SK-N-SH treated with all-trans-retinoic acid at 6 μM for 48 hours (cell line): ENCODE measurements at regions not wholly inside any gene's neighbourhood (a gene's known extent, or its start where the extent isn't known, plus 50 kb on each side); places are given as distances from the start of the nearest gene placed in this dataset.

Source experiments
- ATAC-seq: fragments of 200-7000 bp; cut with Tn5 transposase; 3 replicates; pipeline ENCODE4 v1.9.1; 2020; ENCODE audit warnings: mild to moderate bottlenecking, moderate library complexity
- ARNTL ChIP-seq: fragments of 450-650 bp; formaldehyde crosslinking; IDR thresholded peaks from 2 replicates; pipeline ENCODE4 v1.5.0; 2020; ENCODE audit warnings: low read depth, mild to moderate bottlenecking, moderate library complexity, borderline replicate concordance
- CREB5 ChIP-seq: fragments of 250-450 bp; sonication (Bioruptor Pico); IDR thresholded peaks from 2 replicates; pipeline ENCODE4 v1.5.1; 2020; ENCODE audit warnings: low read depth, mild to moderate bottlenecking, moderate library complexity
- CSDC2 ChIP-seq: fragments of 250-450 bp; sonication (Bioruptor Pico); IDR thresholded peaks from 2 replicates; pipeline ENCODE4 v1.5.0; 2020; ENCODE audit warnings: mild to moderate bottlenecking, moderate library complexity
- ESRRG ChIP-seq: fragments of 250-450 bp; sonication (Bioruptor Pico); IDR thresholded peaks from 2 replicates; pipeline ENCODE4 v1.6.1; 2021; ENCODE audit warnings: mild to moderate bottlenecking
- GLIS3 ChIP-seq: fragments of 250-450 bp; sonication (Bioruptor Pico); IDR thresholded peaks from 2 replicates; pipeline ENCODE4 v1.5.0; 2020; ENCODE audit warnings: mild to moderate bottlenecking, moderate library complexity
- ISL1 ChIP-seq: fragments of 250-450 bp; sonication (Bioruptor Pico); IDR thresholded peaks from 2 replicates; pipeline ENCODE4 v2.1.2; 2022; ENCODE audit warnings: mild to moderate bottlenecking, moderate library complexity
- OSR1 ChIP-seq: fragments of 250-450 bp; sonication (Bioruptor Pico); IDR thresholded peaks from 2 replicates; pipeline ENCODE4 v1.8.0; 2022; ENCODE audit warnings: moderate library complexity, mild to moderate bottlenecking, inconsistent platforms
- PATZ1 ChIP-seq: fragments of 250-450 bp; sonication (Bioruptor Pico); IDR thresholded peaks from 2 replicates; pipeline ENCODE4 v1.8.0; 2020; ENCODE audit warnings: mild to moderate bottlenecking, moderate library complexity, borderline replicate concordance
- PPARA ChIP-seq: fragments of 250-450 bp; sonication (Bioruptor Pico); IDR thresholded peaks from 2 replicates; pipeline ENCODE4 v1.5.0; 2020; ENCODE audit warnings: mild to moderate bottlenecking, borderline replicate concordance
- RARB ChIP-seq: fragments of 250-450 bp; sonication (Bioruptor Pico); IDR thresholded peaks from 2 replicates; pipeline ENCODE4 v1.8.0; 2021; ENCODE audit warnings: mild to moderate bottlenecking, moderate library complexity
- SNAI2 ChIP-seq: fragments of 250-450 bp; sonication (Bioruptor Pico); IDR thresholded peaks from 2 replicates; pipeline ENCODE4 v1.5.0; 2020; ENCODE audit warnings: mild to moderate bottlenecking, moderate library complexity
- TCF4 ChIP-seq: fragments of 250-450 bp; sonication (Bioruptor Pico); IDR thresholded peaks from 2 replicates; pipeline ENCODE4 v1.8.0; 2021; ENCODE audit warnings: mild to moderate bottlenecking, moderate library complexity, borderline replicate concordance
- TOX ChIP-seq: fragments of 250-450 bp; sonication (Bioruptor Pico); IDR thresholded peaks from 2 replicates; pipeline ENCODE4 v1.8.0; 2021; ENCODE audit warnings: mild to moderate bottlenecking, moderate library complexity, borderline replicate concordance
- TSHZ2 ChIP-seq: fragments of 250-450 bp; sonication (Bioruptor Pico); IDR thresholded peaks from 2 replicates; pipeline ENCODE4 v1.5.0; 2020; ENCODE audit warnings: mild to moderate bottlenecking, moderate library complexity
- ZC3H10 ChIP-seq: fragments of 250-450 bp; sonication (Bioruptor Pico); IDR thresholded peaks from 2 replicates; pipeline ENCODE4 v1.5.1; 2021; ENCODE audit warnings: mild to moderate bottlenecking, moderate library complexity
- ZFP3 ChIP-seq: fragments of 250-450 bp; sonication (Bioruptor Pico); IDR thresholded peaks from 2 replicates; pipeline ENCODE4 v1.5.0; 2020; ENCODE audit warnings: mild to moderate bottlenecking, moderate library complexity
- ZFP30 ChIP-seq: fragments of 450-650 bp; formaldehyde crosslinking; IDR thresholded peaks from 2 replicates; pipeline ENCODE4 v1.5.0; 2022; ENCODE audit warnings: mild to moderate bottlenecking, moderate library complexity
- ZNF70 ChIP-seq: fragments of 450-650 bp; formaldehyde crosslinking; IDR thresholded peaks from 2 replicates; pipeline ENCODE4 v1.5.0; 2020; ENCODE audit warnings: mild to moderate bottlenecking, moderate library complexity
- ZNF8 ChIP-seq: fragments of 450-650 bp; formaldehyde crosslinking; IDR thresholded peaks from 2 replicates; pipeline ENCODE4 v1.5.0; 2020; ENCODE audit warnings: mild to moderate bottlenecking, moderate library complexity
- TF ChIP-seq, protein P1 (sequence below): fragments of 250-450 bp; sonication (Bioruptor Pico); IDR thresholded peaks from 2 replicates; pipeline ENCODE4 v1.8.0; 2021; ENCODE audit warnings: low read depth, mild to moderate bottlenecking, moderate library complexity, borderline replicate concordance

GRCh38 chr1:224490549-224491537 is 56.2 kb upstream of the WDR26 start:
- TF ChIP-seq ARNTL (CRISPR knock-in tag), result no peak
- TF ChIP-seq ESRRG (CRISPR knock-in tag), result no peak
- no peak for TF ChIP-seq GLIS3
- TF ChIP-seq, protein P1, sequence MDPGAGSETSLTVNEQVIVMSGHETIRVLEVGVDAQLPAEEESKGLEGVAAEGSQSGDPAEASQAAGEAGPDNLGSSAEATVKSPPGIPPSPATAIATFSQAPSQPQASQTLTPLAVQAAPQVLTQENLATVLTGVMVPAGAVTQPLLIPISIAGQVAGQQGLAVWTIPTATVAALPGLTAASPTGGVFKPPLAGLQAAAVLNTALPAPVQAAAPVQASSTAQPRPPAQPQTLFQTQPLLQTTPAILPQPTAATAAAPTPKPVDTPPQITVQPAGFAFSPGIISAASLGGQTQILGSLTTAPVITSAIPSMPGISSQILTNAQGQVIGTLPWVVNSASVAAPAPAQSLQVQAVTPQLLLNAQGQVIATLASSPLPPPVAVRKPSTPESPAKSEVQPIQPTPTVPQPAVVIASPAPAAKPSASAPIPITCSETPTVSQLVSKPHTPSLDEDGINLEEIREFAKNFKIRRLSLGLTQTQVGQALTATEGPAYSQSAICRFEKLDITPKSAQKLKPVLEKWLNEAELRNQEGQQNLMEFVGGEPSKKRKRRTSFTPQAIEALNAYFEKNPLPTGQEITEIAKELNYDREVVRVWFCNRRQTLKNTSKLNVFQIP, result no peak
- no peak for TF ChIP-seq TSHZ2 (CRISPR knock-in tag)
- no peak for TF ChIP-seq OSR1 (CRISPR knock-in tag)
- TF ChIP-seq ISL1, result no peak
- TF ChIP-seq ZFP30 (CRISPR knock-in tag), result no peak
- no peak for TF ChIP-seq ZNF8 (CRISPR knock-in tag)
- TF ChIP-seq SNAI2 (CRISPR knock-in tag), result no peak
- TF ChIP-seq CSDC2 (CRISPR knock-in tag), result no peak
- no peak for TF ChIP-seq ZFP3 (CRISPR knock-in tag)
- TF ChIP-seq RARB (CRISPR knock-in tag), result no peak
- TF ChIP-seq CREB5 (CRISPR knock-in tag), result no peak
- TF ChIP-seq TOX, result no peak
- no peak for TF ChIP-seq PATZ1 (CRISPR knock-in tag)
- TF ChIP-seq TCF4 (CRISPR knock-in tag), result no peak
- TF ChIP-seq ZC3H10 (CRISPR knock-in tag), result no peak
- TF ChIP-seq PPARA (CRISPR knock-in tag), result no peak
- no peak for ATAC-seq

GRCh38 chr1:224492015-224492414 is 57.4 kb upstream of the WDR26 start:
- no peak for ATAC-seq
- TF ChIP-seq GLIS3 (no peak), CREB5 (CRISPR knock-in tag) (no peak), ISL1 (no peak), ZFP3 (CRISPR knock-in tag) (no peak), ZNF70 (no peak), RARB (CRISPR knock-in tag) (no peak), ARNTL (CRISPR knock-in tag) (no peak), ZFP30 (CRISPR knock-in tag) (no peak), PATZ1 (CRISPR knock-in tag) (no peak), TOX (no peak), ESRRG (CRISPR knock-in tag) (no peak)
- TF ChIP-seq, protein P1, result no peak
